ENCODE measurements at regions not wholly inside any gene's neighbourhood (a gene's known extent, or its start where the extent isn't known, plus 50 kb on each side); places are given as distances from the start of the nearest gene placed in this dataset.
"Not testable (repeated sequence)": the region's sequence is repeated elsewhere in the genome, so short reads cannot be mapped to it uniquely, and the experiment has no call there.

GRCh38 chr2:181737302-181737701 lies 57.0 kb upstream of the NEUROD1 start:
- H3K4me3 ChIP-seq (replicated peaks; ENCODE audit: low read depth, low read length); DNase-seq (ENCODE audit: extremely low read depth, low read depth): not testable (repeated sequence)

GRCh38 chr2:181738074-181738473 lies 57.8 kb upstream of the NEUROD1 start:
- TF ChIP-seq CTCF (IDR thresholded peaks at IDR 0.05; ENCODE audit: low read depth, low read length, missing control alignments) = peak; percentile 21
- H3K4me3 ChIP-seq (replicated peaks; ENCODE audit: low read depth, low read length) = no peak overlapping the region
- DNase-seq (ENCODE audit: extremely low read depth, low read depth) = no peak

GRCh38 chr2:181738563-181738962 lies 58.2 kb upstream of the NEUROD1 start:
- DNase-seq (ENCODE audit: extremely low read depth, low read depth) = no peak
- TF ChIP-seq CTCF (IDR thresholded peaks at IDR 0.05; ENCODE audit: low read depth, low read length, missing control alignments) = no peak
- H3K4me3 ChIP-seq (replicated peaks; ENCODE audit: low read depth, low read length) = no peak overlapping the region

- TF ChIP-seq CTCF (IDR thresholded peaks at IDR 0.05; ENCODE audit: low read depth, low read length, missing control alignments) = no peak
- DNase-seq (ENCODE audit: extremely low read depth, low read depth) = no peak
- H3K4me3 ChIP-seq (replicated peaks; ENCODE audit: low read depth, low read length) = no peak overlapping the region
These were observed 61.4 kb upstream of the NEUROD1 start for GRCh38 chr2:181741756-181742155.

GRCh38 chr2:181742361-181742760 lies 62.0 kb upstream of the NEUROD1 start:
- DNase-seq (ENCODE audit: extremely low read depth, low read depth) = no peak
- no peak overlapping the region for H3K4me3 ChIP-seq (replicated peaks; ENCODE audit: low read depth, low read length)
- no peak for TF ChIP-seq CTCF (IDR thresholded peaks at IDR 0.05; ENCODE audit: low read depth, low read length, missing control alignments)

GRCh38 chr2:181742922-181743722 lies 62.8 kb upstream of the NEUROD1 start:
- peak; percentile 49 for TF ChIP-seq CTCF (IDR thresholded peaks at IDR 0.05; ENCODE audit: low read depth, low read length, missing control alignments)
- no peak overlapping the region for H3K4me3 ChIP-seq (replicated peaks; ENCODE audit: low read depth, low read length)
- DNase-seq (ENCODE audit: extremely low read depth, low read depth) = peak; percentile 46

GRCh38 chr2:181743723-181744031 lies 63.4 kb upstream of the NEUROD1 start:
- H3K4me3 ChIP-seq (replicated peaks; ENCODE audit: low read depth, low read length) = no peak overlapping the region
- no peak for DNase-seq (ENCODE audit: extremely low read depth, low read depth)

More at GRCh38 chr2:181743723-181744031, 63.4 kb upstream of the NEUROD1 start:
- TF ChIP-seq CTCF (IDR thresholded peaks at IDR 0.05; ENCODE audit: low read depth, low read length, missing control alignments) = no peak
